ENCODE measurements at regions not wholly inside any gene's neighbourhood (a gene's known extent, or its start where the extent isn't known, plus 50 kb on each side); places are given as distances from the start of the nearest gene placed in this dataset.

DNA sequence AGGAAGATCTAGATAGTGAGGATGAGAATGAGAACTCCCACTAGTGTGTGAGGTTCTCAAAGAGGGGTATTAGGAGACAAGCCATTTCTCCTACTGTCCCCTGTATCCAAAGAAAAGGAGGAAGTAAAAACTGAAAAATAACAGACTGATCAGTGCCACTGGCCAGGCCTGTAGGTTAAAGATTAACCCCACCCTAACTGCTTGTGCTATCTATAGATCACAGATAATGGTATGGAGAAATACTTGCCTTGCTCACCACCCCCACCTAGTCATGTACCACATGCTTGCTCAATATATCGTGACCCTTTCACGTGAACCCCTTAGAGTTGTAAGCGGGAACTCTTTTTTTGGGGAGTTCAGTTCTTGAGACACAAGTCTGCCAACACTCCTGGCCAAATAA, 519.7 kb upstream of the FRG2C start:
- H3K4me1 ChIP-seq (ENCODE audit: insufficient read depth, low read length, severe bottlenecking), result no peaks in the 10 kb centered on the region
- no peak overlapping the region for H3K4me3 ChIP-seq (ENCODE audit: low read depth, low read length, poor library complexity, severe bottlenecking)
- TF ChIP-seq EZH2 (IDR thresholded peaks at IDR 0.05; ENCODE audit: borderline replicate concordance, low read length), result no peak
- TF ChIP-seq, protein P1, sequence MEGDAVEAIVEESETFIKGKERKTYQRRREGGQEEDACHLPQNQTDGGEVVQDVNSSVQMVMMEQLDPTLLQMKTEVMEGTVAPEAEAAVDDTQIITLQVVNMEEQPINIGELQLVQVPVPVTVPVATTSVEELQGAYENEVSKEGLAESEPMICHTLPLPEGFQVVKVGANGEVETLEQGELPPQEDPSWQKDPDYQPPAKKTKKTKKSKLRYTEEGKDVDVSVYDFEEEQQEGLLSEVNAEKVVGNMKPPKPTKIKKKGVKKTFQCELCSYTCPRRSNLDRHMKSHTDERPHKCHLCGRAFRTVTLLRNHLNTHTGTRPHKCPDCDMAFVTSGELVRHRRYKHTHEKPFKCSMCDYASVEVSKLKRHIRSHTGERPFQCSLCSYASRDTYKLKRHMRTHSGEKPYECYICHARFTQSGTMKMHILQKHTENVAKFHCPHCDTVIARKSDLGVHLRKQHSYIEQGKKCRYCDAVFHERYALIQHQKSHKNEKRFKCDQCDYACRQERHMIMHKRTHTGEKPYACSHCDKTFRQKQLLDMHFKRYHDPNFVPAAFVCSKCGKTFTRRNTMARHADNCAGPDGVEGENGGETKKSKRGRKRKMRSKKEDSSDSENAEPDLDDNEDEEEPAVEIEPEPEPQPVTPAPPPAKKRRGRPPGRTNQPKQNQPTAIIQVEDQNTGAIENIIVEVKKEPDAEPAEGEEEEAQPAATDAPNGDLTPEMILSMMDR (IDR thresholded peaks at IDR 0.05; ENCODE audit: low read length), result no peak
- H3K27me3 ChIP-seq (ENCODE audit: insufficient read depth, low read length), result no peaks in the 10 kb centered on the region
- no peaks in the 10 kb centered on the region for H4K20me1 ChIP-seq (ENCODE audit: insufficient read depth, low read length)
- H3K36me3 ChIP-seq (ENCODE audit: insufficient read depth, low read length), result no peaks in the 10 kb centered on the region
- H3K4me2 ChIP-seq (ENCODE audit: low read length), result no peak overlapping the region
- no peak overlapping the region for H2AFZ ChIP-seq (ENCODE audit: low read length)
- no peak overlapping the region for H3K9ac ChIP-seq (ENCODE audit: low read length)
- no peak overlapping the region for H3K27ac ChIP-seq (ENCODE audit: low read depth, low read length, poor library complexity, severe bottlenecking)
- H3K9me3 ChIP-seq (ENCODE audit: low read length), result no peaks in the 10 kb centered on the region
- H3K79me2 ChIP-seq (ENCODE audit: insufficient read depth, low read length), result no peaks in the 10 kb centered on the region
- no peaks in the 10 kb centered on the region for H3K9me2 ChIP-seq (ENCODE audit: low read depth, low read length)
- no peaks in the 10 kb centered on the region for H3F3A ChIP-seq (ENCODE audit: insufficient read depth, low read length)

DNA sequence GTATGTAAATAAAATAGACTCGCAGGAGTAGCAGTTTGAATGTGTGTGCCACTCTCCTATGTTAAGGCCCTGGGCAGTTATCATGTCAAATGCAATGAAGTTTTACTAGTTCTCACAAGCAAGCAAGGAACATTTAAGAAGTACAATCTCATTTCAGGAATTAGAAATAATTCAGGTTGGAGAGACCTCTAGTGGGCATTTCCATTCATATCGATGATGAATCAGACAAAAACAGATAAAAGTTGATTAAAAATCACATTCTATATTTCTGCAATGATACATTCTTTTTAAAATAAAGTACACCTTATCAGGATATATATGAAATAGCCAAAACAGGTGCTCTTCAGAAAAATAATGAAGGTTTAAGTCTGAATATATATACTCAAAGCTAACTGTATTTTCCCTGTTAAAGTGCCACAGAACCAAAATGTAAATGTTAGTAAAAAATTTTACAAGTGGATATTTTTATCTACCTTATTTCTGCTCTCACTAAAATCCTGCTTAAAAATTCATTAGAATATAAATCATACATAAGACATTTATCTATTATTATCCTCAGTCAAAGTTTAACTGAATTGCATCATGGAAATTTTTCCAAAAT, 492.4 kb upstream of the FRG2C start:
- Histone ChIP-seq H3K4me3 (ENCODE audit: low read depth, low read length, poor library complexity, severe bottlenecking) (no peak overlapping the region), H3K27ac (ENCODE audit: low read depth, low read length, poor library complexity, severe bottlenecking) (no peak overlapping the region), H3K4me2 (ENCODE audit: low read length) (no peak overlapping the region), H3K27me3 (ENCODE audit: insufficient read depth, low read length) (no peaks in the 10 kb centered on the region), H3K36me3 (ENCODE audit: insufficient read depth, low read length) (no peaks in the 10 kb centered on the region), H3K9ac (ENCODE audit: low read length) (no peak overlapping the region), H2AFZ (ENCODE audit: low read length) (no peak overlapping the region), H3K4me1 (ENCODE audit: insufficient read depth, low read length, severe bottlenecking) (no peaks in the 10 kb centered on the region), H3K9me3 (ENCODE audit: low read length) (no peaks in the 10 kb centered on the region), H3K79me2 (ENCODE audit: insufficient read depth, low read length) (no peaks in the 10 kb centered on the region), H4K20me1 (ENCODE audit: insufficient read depth, low read length) (no peaks in the 10 kb centered on the region), H3K9me2 (ENCODE audit: low read depth, low read length) (no peaks in the 10 kb centered on the region), H3F3A (ENCODE audit: insufficient read depth, low read length) (no peaks in the 10 kb centered on the region)
- no peak for TF ChIP-seq EZH2 (IDR thresholded peaks at IDR 0.05; ENCODE audit: borderline replicate concordance, low read length)
- TF ChIP-seq, protein P1 (IDR thresholded peaks at IDR 0.05; ENCODE audit: low read length), result peak; percentile 39; the same call in 1 of the 2 replicates

DNA sequence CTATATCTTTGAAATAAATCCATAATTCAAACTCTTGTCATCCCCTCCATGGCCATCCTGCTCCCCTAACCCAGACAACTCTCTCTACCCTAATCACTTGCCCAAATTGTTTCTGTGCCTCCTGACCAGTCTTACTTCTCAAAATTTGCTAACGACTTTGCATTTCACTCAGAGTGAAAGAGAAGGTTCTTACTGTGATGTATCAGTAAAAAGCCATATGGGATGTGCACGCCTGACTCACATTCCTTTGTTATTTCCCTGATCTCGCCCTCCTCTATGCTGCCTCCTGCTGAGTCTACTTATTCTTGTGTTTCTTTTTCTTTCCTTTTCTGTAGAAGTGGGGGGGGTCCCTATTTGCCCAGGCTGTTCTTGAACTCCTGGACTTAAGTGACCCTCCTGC, 487.2 kb upstream of the FRG2C start:
- no peaks in the 10 kb centered on the region for H3K36me3 ChIP-seq (ENCODE audit: insufficient read depth, low read length)
- H3K9ac ChIP-seq (ENCODE audit: low read length), result no peak overlapping the region
- no peak overlapping the region for H3K27ac ChIP-seq (ENCODE audit: low read depth, low read length, poor library complexity, severe bottlenecking)
- TF ChIP-seq, protein P1 (IDR thresholded peaks at IDR 0.05; ENCODE audit: low read length), result no peak
- TF ChIP-seq EZH2 (IDR thresholded peaks at IDR 0.05; ENCODE audit: borderline replicate concordance, low read length), result no peak
- no peaks in the 10 kb centered on the region for H3K9me3 ChIP-seq (ENCODE audit: low read length)
- H4K20me1 ChIP-seq (ENCODE audit: insufficient read depth, low read length), result no peaks in the 10 kb centered on the region
- no peaks in the 10 kb centered on the region for H3F3A ChIP-seq (ENCODE audit: insufficient read depth, low read length)
- H3K79me2 ChIP-seq (ENCODE audit: insufficient read depth, low read length), result no peaks in the 10 kb centered on the region
- no peak overlapping the region for H2AFZ ChIP-seq (ENCODE audit: low read length)
- no peaks in the 10 kb centered on the region for H3K4me1 ChIP-seq (ENCODE audit: insufficient read depth, low read length, severe bottlenecking)
- no peaks in the 10 kb centered on the region for H3K9me2 ChIP-seq (ENCODE audit: low read depth, low read length)
- no peak overlapping the region for H3K4me2 ChIP-seq (ENCODE audit: low read length)
- H3K4me3 ChIP-seq (ENCODE audit: low read depth, low read length, poor library complexity, severe bottlenecking), result no peak overlapping the region
- no peaks in the 10 kb centered on the region for H3K27me3 ChIP-seq (ENCODE audit: insufficient read depth, low read length)

All from OCI-LY1 (cell line).